ENCODE measurements at regions not wholly inside any gene's neighbourhood (a gene's known extent, or its start where the extent isn't known, plus 50 kb on each side); places are given as distances from the start of the nearest gene placed in this dataset.
A peak's percentile ranks its signal among the peaks of the same experiment; 100 is the strongest.
"Not testable (repeated sequence)": the region's sequence is repeated elsewhere in the genome, so short reads cannot be mapped to it uniquely, and the experiment has no call there.

DNA sequence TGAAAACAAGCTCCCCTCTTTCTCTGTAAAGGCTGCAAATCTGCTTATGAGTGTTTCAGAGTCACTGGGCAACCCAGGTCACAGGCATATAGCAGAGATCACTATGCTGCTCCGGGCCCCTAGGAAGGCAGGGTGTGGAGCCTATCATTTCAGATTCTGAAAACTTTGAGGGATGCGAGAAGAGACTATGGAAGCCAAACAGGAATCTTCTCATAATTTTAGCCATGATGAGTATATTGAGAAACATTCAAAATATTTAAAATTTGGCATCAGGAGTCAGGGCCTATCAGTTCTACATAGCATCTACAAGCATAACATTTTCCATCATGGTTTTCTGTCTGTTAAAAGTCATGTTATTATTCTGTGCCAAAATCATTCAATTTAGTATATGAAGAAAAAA is 61.7 kb upstream of the ATXN3L start:
- DNase-seq (ENCODE audit: low spot score) = peak; percentile 34

DNA sequence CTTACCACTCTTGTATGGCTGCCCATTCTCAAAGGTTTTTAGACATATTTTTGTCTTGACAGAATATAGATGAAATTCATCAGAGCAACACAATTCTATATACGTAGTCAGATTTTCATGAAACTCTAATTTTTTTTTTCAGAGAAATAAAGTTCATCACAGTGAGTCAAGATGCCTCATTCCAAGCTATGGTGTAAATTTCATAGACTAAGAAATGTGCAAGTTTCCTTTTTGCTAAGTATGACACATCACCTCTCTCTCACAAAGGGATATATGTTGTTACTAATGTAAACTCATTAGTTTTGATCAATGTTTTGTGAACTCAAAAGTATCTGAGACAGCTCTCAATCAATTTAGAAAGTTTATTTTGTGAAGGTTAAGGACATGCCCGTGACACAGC is 60.4 kb upstream of the ATXN3L start:
- peak; percentile 24 for DNase-seq (ENCODE audit: low spot score)

DNA sequence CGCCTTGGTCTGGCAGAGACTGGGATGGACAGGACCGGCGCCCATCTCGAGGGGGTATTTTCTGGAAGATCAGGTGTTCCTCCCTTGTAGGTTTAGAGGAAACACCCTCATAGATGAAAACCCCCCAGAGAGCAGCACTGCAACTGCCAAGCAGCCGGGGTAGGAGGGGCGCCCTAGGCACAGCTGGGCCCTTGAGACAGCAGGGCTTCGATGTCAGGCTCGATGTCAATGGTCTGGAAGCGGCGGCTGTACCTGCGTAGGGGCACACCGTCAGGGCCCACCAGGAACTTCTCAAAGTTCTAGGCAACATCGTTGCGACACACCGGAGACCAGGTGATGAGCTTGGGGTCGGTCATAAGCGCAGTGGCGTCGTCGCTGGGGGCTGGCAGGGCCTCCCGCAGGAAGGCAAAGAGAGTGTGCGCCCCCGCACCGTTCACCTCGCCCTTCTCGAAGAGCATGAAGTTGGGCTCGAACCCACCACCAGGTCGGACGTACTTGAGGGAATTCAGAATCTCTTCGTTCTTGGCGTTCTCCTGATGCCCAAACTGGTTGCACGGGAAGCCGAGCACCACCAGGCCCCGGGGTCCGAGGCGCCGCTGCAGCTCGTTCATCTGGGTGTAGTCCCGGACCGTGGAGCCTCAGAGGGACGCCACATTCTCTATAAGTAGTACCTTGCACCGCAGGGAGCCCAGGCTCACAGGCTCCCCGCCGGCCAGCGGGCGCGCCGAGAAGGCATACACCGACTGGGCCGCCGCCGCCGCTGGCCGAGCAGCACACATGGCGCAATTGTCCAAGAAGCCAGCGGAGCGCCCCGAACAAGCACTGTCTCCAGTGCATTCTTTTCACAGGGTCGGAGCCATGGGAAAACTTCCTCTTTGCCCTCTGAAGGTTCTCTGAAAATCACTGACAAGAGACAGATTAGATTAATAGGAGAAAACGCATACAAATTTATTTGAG is 59.0 kb upstream of the ATXN3L start:
- not testable (repeated sequence) for DNase-seq (ENCODE audit: low spot score)

DNA sequence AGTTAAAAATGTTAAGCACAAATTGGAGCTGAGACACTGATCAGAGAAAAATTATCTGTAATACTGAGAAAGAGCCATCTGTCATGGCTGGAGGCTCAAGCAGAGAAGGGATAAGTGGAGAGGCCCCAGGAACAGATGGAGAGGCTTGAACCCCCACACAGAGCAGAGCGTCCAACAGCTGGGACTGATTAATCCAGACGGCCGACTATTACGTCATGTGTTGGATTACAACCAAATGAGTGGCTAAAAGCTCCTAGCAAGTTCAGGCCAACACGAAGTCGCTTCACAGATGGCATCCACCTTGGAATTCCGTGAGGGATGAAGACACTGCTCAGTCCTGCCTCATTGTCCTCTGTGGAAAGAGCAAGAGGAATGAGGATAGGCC is 57.7 kb upstream of the ATXN3L start:
- peak; percentile 38 for DNase-seq (ENCODE audit: low spot score)

DNA sequence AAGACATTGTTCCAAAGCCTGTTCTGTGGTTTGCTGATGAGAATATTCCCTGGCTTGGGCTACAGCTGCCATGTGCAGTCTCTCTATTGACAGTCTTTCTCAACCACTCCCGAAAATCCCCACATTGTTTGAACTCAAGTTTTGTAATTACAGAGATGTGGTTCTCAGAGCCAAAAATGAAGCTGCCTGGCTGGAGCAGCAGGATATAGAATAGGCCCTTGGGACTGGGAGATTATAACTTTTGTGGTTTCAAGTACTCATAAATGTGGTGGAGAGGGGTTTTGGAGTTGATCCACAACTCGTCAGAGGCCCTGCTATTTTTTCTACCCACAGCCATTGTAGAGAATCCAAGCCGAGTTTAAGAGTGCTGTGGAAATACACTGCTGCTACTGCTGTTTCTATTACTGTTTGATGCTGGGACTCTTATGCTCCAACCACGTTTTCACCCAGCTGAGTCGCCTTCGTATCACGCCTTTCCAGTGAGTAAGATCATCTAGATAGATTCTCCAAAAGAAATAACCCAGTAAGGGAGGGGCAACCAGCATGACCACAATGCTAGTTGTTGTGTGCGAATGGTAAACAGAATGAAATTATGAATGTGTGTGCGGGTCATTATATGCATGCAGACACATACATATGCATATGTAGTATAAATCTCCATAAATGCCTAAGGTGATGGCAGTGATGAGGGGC is 57.1 kb upstream of the ATXN3L start:
- DNase-seq (ENCODE audit: low spot score) = peak; percentile 63

DNA sequence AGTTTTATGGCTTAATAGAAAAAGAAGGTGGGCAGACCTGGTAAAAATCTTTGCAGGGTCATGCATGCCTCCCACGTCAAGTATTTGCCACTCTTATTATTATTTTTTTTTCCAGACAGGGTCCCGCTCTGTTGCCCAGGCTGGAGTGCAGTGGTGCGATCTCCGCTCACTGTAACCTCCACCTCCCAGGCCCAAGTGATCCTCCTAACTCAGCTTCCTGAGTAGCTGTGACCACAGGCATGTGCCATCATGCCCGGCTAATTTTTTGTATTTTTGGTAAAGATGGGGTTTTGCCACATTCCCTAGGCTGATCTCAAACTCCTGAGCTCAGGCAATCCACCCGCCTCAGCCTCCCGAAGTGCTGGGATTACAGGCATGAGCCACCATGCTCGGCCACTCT is 55.7 kb upstream of the ATXN3L start:
- not testable (repeated sequence) for DNase-seq (ENCODE audit: low spot score)

DNA sequence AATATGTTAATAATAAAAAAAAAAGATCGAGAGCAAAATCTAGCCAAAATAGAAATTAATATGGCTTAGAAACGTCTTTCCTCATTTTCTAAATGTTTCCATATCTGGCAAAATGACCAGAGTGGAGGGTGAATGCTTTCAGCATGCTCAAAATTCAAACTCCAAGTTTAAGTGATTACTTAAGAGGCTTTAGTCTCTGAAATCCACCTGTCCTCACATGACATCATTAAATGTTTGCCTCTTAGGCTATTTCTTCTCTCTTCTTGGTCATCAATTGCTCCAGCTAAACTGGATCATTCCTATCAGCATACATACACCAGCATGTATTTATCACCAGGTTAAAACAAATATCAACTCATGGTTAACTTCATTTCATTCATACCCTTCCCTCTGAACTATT is 54.5 kb upstream of the ATXN3L start:
- no peak for DNase-seq (ENCODE audit: low spot score)

DNA sequence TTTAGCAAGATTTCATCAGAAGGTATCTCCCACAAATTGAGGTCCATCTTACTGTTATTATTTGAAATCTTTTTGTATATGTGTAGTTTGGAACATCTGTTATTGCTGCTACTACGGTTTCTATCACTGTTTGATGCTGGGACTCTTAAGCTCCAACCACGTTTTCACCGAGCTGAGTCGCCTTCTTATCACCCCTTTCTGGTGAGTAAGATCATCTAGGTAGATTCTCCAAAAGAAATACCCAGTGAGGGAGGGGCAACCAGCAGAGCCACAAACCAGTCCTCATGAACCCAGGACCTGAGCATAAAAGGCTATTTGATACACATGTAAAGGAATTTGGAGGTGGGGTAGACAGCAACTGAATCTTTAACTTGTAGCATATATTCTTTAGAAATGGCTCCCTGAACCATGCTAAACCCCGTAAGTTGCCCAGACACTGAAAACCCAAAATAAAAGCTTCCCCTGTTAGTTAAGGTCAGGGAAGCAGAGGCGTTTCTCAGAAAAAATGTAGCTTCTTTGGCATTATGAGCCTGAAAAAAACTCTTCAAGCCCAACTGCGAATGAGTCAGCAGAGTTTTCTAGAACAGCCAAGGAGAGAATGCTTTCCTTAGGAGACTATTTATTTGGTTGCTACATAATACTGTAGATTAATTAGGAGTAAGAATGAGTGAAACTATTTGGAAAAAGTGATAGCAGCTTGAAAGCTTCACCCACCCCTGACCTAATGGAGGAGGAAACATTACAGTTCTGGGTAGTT is 53.8 kb upstream of the ATXN3L start:
- DNase-seq (ENCODE audit: low spot score) = peak; percentile 40

DNA sequence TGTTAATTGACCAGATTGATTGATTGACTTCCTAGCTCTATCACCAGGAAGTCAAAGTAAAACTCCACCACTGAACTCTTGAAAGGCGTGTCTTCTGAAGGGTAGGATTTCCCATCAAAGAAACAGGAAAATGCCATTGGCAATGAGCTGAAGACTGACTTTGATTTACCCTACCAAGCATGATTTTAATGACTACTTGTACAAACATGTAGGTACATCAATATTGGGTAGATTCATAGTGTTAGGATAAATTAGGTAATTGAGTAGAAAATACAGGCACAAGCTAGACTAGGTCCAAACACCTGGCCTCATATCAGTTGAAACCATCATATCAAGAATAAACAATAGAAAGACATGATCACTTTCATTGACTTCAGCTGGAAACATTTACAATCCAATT is 53.2 kb upstream of the ATXN3L start:
- DNase-seq (ENCODE audit: low spot score) = no peak

DNA sequence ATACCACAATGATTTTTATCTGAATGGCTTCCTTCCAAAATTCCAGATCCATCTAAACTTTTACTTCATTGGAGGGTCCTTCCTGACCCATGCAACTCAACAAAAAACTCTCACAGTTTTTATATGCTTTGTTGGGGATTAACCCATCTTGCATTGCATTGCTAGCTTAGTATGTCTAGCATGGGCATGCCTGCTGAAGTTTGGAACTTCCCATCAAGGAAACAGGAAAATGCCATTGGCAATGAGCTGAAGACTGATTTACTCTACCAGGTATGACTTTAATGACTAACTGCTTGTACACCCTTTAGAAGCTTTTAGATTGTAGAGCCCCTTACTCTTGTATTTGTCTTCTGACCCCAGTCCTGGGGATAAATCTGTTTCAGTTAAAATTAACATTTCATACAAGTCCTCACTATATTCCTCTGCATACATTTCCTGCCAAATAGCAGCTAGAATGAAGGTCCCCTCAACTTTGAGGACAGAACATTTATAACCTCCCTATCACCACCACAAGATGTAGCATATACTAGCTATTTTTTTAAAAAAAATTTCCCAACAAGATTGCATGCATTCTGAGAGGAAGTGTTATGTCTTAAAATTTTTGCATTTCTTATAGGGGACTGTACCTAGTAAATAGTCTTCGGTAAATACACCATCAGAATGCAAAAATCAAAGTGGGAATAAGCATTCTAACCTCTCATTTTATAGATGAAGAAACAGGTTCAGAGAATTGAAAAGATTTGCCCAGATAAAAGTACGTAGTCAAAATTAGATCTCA is 52.5 kb upstream of the ATXN3L start:
- DNase-seq (ENCODE audit: low spot score) = no peak

DNA sequence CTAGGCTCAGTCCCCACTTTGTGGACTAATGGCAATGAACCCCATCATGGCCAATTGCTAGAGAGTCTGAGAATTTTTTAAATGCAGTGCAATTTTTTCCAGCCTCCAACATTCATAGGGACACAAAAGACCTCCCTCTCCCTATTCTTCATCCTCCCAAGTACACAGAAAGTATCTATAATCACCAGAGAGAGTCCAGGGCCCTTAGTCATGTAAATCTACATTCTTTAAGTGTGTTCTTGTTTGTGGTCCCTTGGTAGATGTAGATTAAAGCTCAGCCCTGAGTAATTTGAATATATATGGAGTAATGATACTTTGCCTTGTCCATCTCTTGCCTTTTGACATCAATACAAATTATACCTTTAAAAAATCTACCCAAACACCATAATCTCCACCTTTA is 51.3 kb upstream of the ATXN3L start:
- no peak for DNase-seq (ENCODE audit: low spot score)

DNA sequence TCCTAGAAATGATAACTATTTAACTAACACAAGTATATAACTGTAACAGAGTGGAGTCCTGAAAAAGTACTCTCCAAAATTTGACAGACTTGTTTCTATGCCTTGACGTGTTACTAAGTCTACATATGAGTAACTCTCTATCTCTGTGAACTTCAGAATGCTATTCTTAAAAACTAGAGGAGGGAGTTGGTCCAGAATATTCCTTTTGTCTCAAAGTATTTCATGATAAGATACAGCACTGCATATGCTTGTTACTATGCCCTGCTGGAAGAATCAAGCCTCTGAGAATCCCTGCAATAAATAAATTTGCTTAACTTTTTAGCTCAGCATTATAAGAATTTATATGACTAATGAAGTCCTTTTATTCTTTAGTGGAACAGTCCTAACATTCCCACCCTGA is 50.9 kb upstream of the ATXN3L start:
- DNase-seq (ENCODE audit: low spot score) = no peak

Measured in GM03348 (cell line).